Hematopoietic multipotent progenitor cell treated with erythropoietin and hydrocortisone succinate and interleukin-3 and kit ligand, for 8 days (in vitro differentiated cells): ENCODE measurements at regions not wholly inside any gene's neighbourhood (a gene's known extent, or its start where the extent isn't known, plus 50 kb on each side); places are given as distances from the start of the nearest gene placed in this dataset.
"Not testable (repeated sequence)": the region's sequence is repeated elsewhere in the genome, so short reads cannot be mapped to it uniquely, and the experiment has no call there.

Experiments
- DNase-seq: peaks from one replicate; pipeline ENCODE4 v3.0.0-alpha.2; 2015

DNA sequence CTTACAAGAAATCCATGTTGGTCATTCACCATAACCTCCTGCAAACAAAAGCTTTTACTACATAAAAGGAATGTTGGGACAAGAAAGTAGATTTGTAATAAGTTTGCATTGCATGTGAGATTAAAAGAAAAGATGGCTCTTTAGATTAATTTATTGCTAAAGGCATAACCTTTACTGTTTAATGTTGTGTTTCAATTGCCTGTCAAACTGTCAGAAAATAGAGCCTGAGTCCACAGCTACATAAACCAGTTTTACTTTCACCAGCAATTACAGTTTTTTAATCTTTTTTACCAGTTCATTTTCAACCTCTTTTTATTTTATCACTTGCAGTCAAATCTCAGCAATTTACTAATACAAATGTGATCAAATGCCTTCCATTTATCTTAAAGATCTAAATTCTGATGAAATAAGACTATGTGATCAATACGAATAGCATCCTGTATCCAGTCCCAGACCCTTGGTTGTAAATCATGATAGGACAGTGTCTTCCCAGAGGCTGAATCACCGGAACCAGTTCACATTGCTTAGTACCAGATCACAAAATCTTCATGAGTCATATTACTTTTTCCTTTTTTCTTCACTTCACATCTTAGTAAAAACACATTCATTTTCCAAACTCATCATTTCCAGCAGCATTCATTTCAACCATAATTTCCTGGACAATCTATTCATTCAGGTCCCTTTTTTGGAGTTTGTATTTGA, 95.4 kb upstream of the FRG1 start:
- DNase-seq: no peak

DNA sequence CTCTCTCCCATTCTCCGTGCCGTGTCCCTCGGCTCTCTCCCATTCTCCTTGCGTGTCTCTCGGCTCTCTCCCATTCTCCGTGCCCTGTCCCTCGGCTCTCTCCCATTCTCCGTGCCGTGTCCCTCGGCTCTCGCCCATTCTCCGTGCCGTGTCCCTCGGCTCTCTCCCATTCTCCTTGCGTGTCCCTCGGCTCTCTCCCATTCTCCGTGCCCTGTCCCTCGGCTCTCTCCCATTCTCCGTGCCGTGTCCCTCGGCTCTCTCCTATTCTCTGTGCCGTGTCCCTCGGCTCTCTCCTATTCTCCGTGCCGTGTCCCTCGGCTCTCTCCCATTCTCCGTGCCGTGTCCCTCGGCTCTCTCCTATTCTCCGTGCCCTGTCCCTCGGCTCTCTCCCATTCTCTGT, 94.6 kb upstream of the FRG1 start:
- not testable (repeated sequence) for DNase-seq

- DNase-seq: not testable (repeated sequence)
These were observed 94.1 kb upstream of the FRG1 start for GRCh38 chr4:189846608-189847007.

DNA sequence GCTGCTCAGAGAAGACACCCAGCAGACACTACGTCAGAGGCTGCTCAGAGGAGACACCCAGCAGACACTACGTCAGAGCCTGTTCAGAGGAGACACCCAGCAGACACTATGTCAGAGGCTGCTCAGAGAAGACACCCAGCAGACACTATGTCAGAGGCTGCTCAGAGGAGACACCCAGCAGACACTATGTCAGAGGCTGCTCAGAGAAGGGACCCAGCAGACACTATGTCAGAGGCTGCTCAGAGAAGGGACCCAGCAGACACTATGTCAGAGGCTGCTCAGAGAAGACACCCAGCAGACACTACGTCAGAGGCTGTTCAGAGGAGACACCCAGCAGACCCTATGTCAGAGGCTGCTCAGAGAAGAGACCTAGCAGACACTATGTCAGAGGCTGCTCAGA, 92.0 kb upstream of the FRG1 start:
- peak; percentile 8 for DNase-seq

DNA sequence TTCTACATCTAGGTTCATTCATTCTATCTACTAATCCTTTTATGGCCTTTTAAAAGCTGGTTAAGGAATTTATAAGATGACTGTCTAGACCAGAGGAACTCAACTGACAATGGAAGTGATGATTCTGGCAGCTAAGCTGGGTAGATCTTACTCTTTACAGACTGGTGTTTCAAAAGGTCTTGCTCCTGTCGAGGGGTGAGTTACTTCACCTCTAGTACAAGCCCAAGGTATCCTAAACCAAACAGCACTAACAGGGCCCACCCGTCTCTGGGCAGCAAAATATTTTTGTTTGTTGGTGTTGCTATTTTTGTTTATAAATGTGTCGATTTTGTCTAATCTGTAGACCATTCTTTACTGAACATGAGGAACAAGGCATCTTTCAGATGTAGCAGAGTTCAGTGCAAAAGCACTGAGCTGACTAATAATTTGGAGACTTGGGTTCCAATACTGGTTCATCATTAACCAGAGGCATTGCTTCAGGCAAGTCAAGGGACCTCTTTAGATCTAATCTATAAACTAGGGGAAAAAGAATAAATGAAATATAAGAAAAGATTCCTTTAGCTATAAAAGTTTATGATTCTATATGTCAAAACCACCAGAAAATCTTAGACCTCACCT, 90.3 kb upstream of the FRG1 start:
- DNase-seq: no peak

GRCh38 chr4:189858435-189858834, 82.2 kb upstream of the FRG1 start:
- no peak for DNase-seq

DNA sequence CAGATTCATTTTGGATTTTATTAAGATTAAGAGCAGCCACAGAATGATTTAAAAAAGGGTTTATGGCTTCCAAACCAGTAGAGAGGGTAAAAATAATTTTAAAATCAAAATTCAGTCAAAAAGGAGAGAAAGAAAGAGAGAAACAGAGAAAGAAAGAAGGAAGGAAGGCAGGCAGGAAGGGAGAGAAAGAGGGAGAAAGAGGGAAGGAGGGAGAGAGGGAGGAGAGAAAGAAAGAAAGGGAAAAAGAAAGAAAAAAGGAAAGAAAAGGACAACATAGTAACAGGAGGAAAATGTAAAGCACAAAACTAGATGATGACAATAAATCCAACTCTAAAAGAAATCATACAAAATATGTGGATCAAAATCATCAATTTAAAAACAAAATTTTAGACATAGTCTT, 79.6 kb upstream of the FRG1 start:
- no peak for DNase-seq

DNA sequence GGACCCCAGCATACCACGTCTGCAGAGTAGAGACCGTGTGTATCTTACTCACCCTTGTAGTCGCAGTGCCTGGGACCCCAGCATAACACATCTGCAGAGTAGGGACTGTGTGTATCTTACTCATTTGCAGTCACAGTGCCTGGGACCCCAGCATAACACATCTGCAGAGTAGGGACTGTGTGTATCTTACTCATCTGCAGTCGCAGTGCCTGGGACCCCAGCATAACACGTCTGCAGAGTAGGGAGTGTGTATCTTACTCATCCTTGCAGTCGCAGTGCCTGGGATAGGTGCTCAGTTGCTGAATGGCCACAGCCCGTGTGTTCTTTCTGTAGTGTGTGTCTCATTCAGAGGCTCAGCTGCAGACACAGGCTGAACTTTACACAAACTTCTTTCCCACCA, 71.4 kb upstream of the FRG1 start:
- DNase-seq: no peak

GRCh38 chr4:189870511-189871234, 70.0 kb upstream of the FRG1 start:
- DNase-seq: peak; percentile 83

- DNase-seq: no peak
These were observed 66.1 kb upstream of the FRG1 start for GRCh38 chr4:189874591-189874990.

- not testable (repeated sequence) for DNase-seq
These were observed 59.5 kb upstream of the FRG1 start for GRCh38 chr4:189881190-189881589.

- not testable (repeated sequence) for DNase-seq
These were observed 52.3 kb upstream of the FRG1 start for GRCh38 chr4:189888407-189888806.
